IPS-NIHi7 (cell line): ENCODE measurements at regions not wholly inside any gene's neighbourhood (a gene's known extent, or its start where the extent isn't known, plus 50 kb on each side); places are given as distances from the start of the nearest gene placed in this dataset.

Experiments used
- DNase-seq: peaks from one replicate; pipeline ENCODE4 v3.0.0; 2012; ENCODE audit warnings: mixed read lengths; ENCODE audit errors: extremely low spot score

DNA sequence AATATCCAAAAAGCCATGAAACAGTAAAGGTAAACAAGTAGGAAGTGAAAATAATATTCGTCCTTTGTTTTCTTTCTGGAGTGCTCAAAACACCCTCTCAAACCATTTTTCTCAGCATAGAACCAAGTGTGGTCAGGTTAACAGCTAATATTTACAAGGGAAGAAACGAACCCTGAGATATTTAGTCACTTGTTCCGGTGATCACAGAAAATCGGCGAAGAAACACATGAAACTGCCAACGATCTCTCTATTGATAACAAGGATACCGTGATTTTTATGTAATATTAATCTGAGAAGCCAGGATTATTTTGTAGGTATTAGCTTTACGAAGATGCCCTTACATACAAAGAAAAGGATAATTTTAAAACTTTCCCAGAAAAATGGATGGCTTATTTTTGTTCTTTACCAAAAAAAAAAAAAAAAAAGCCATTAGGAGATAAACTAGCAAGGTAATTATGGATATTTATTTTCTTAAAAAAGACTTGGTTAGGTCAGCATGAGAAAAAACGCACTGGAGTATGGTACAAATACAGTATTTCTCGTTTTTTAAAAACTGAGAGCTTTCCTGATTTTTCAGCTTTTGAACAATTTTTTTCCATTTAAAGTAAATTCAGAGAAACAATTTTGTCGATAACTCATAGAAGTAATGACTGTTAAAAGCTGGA, 107.3 kb upstream of the HNRNPU start:
- DNase-seq = no peak

DNA sequence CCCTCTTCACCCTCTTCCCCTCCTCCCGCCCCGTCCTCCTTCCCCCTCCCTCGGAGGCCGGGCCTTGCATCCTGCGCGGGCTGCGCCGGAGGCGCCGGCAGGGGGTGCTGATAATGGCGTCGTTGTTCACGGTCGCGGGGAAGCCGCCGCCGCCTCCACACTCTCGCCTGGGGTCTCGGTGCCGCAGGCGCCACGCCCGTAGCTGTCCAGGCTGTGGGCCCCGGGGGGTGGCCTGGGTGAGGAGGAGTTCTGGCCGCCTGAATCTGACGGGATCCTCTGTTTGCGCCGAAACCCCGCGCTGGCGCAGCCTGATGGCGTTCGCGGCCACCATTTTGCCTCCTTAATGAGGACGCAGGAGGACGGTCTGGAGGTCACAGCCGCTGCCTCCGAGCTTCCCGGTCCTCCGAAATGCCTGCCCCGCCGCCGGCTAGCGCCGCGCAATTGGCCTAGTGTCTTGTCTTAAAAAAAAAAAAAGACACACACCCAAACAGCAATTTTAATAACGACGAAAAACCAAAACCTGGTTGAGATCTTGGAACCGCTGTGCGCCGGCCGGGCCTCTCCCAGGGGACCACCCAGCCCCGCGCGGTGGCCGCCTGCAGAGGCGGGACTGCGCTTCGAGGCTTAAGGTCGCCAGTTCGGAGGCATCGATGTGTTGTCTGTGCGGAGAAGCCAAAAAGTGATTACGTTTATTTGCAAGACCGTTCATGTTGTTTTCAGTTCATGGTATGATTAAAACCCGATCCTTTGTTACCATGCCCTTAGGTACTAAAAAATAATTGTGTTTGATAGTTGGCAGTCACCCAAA, 106.6 kb upstream of the HNRNPU start:
- peak; percentile 69 for DNase-seq

DNA sequence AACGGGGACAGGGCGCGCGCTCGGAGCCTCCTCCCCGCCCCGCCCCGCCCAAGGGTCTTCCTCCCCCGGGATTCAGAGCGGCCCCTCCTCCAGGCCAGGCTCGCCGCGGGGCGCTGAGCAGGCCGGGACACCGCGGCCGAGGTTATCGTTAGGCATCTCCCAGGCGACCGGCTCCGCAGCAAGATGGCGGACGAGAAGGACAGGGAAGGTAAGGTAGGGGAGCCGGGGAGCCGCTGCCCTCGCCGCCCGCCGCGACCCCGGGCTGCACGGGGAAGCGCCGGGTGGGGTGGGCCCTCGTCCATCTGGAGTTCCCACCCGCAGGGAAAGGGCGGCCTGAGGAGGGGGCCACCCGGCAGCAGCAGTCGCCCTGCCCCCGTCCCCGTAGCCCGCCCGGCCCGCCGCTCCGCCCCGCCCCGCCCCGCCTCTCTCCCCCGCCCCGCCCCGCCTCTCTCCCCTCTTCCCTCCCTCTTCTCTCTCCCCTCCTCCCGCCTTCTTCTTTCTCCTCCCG, 105.9 kb upstream of the HNRNPU start:
- DNase-seq = peak; percentile 65

DNA sequence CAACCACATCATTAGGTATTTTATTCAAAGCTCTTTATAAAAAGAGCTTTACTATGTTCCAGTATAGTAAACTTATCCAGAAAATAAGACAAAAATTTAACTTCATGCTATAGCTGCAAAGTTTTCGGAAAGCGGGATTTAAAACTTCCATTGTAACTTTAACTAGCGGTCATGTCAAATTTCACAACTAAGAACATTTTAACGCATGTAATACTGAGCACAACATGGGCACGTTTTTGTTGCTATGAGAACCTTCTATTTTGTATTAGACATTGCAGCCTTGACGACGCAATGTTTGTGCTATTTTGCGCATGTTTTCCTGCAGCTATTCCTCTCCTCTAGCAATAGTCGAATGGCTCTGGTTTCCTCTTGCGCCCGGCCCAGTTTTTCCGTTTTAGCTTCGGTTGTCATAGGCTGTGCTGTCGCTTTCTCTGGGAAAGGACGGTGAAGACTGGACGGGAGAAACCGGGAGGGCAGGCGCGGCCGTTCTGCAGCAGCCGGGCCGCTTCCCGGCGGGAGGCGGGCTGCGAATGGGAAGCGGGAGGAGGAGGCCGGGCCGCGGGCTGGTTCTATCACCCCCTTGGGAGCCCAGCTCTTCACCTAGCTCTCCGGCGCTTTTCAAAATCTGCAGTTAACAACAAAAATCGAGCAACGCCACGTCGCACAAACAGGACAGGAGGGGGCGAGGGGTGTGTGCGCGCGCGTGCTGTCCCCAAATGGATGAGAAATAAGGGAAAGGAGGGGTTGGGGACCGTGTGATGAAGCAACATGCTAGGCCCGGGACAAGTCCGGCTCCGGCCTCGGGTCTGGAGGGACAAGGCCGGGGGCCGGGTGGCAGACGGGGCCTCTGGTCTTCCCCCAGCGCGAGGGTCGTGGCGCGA, 105.3 kb upstream of the HNRNPU start:
- peak; percentile 45 for DNase-seq

DNA sequence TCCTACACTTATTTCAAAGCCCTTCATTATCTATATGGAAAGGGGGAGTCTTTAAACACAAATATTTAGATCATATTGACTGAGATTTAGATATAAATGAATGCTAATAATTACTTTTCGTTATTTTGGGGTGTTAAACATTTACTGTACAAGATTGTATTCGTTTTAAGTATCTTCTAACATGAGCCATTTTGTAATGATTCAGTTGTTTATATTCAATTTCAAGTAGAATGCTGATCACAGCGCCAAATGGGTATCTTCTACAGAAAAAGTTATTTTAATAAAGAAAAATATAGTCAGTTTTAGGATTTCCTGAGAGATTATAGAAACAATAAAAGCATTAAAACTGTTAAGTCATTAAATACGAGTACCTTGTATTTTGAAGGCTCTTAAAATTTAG, 104.5 kb upstream of the HNRNPU start:
- DNase-seq = no peak

DNA sequence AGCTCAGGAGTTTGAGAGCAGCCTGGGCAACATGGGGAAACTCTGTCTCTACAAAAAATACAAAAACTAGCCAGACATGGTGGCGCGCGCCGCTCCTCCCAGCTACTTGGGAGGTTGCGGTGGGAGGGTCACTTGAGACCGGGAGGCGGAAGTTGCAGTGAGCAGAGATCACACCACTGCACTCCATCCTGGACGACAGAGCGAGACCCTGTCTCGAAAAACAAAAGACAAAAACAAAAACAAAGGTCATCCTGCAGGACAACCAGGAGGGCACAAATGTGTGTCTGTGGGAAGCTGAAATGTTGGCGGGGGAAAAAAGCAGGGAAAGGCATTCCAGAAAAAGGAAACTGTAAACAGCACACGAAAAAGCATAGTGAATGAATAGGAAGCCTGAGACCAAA, 104.1 kb upstream of the HNRNPU start:
- no peak for DNase-seq

DNA sequence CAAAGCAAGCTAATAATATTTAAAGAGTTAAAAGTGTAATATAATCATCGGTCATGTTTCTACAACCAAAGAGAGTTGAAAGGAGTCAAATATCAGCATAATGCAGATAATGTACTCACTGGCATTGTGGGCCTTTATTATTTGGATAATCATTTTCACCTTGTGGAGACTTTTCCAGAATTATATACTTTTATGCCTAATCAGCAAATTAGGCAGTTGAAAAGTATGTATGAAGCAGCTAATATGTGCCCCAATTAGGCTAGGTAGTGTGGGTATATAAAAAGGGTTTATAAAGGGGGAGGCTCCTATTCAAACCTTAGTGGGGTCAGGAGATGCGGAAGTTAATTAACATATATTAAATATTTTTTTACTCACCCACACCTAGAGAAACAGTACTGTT, 102.8 kb upstream of the HNRNPU start:
- no peak for DNase-seq

DNA sequence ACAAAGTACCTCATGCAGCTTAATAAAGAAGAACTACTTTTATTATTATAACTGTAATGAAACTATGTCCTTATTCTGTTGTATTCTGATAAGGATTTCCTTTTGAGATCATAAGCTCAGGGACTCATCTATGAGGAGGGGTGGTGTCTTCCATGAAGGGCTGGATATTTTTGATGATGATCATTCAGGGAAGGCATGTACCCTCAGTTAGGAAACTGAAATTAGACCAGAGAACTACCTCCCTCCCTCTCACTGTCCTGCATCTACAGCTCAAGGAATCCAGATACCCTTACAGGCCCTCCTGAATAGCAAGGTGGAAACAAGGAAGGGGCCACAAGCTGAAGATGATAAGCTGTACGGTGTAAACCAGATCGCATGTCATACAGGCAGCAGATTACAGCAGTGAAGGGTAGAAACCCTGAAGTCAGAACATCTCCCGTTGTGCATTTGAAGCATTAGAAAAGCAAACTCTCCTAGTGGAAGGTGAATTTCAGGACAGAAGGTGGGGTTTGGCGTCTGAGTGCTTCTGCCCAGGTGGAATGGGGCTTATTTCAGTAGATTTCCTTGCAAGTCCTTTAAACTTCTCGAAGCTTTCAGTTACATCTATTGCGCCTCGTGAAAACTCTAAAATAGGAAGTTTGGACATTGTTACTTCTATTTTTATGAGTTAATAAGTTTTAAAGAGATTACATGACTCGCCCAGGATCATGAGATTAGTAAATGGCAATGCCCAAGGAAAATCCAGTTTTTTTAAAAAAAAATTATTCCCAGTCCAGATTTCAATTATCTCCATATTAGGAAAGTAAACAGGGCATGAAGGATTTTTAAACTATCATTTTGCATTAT, 101.1 kb upstream of the HNRNPU start:
- no peak for DNase-seq

DNA sequence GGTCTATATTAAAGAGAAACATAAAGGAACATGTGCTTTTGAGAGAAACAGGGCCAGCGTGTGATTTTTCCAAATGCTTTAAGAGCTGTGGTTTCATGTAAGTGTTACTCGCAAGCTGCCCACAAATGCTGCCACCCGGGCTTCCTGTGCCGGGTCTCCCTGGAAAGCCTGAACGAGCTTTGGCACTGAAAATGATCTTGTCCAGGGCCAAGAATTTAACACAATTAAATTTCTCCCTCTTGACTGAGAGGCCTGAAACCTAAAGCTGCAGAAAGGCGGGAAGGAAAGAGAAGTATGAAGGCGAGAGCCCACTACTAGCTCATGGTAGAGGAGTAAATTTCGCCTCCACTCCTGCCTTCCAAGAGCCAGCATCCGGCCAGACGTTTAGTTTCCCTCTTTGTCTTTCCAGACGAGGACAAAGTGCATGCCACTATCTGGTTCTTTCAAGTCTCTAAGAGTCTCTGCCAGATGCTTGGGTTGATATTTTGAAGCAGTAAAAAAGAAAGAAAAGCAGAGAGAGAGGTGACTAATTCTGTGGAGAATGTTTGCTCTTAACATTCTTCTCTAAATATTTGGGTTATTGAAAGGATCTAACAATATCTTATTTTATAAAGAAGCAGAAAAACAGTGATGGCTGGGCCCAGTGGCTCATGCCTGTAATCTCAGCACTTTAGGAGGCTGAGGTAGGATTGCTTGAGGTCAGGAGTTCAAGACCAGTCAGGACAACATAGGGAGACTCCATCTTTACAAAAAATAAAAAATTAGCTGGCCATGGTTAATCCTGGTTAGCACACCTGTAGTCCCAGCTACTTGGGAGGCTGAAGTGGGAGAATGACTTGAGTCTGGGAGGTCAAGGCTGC, 100.0 kb upstream of the HNRNPU start:
- DNase-seq = peak; percentile 21

DNA sequence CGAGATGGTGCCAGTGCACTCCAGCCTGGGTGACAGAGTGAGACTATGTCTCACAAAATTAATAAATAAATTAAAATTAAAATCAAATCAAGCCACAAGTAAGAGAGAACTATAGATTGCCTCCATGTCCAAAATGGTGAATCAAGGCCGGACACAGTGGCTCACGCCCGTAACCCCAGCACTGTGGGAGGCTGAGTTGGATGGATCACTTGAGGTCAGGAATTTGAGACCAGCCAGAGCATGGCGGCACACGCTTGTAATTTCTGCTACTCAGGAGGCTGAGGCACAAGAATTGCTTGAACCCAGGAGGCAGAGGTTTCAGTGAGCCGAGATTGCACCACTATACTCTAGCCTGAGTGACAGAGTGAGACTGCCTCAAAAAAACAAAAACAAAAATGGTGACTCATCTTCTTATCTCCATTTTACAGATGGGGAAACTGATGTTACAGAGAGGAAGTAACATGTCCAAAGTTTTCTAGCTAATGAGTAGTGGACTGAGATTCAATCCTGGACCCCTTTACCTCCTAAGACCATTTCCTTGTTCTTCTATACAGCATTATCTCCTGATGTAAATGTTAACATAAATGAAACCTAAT, 99.0 kb upstream of the HNRNPU start:
- no peak for DNase-seq

DNA sequence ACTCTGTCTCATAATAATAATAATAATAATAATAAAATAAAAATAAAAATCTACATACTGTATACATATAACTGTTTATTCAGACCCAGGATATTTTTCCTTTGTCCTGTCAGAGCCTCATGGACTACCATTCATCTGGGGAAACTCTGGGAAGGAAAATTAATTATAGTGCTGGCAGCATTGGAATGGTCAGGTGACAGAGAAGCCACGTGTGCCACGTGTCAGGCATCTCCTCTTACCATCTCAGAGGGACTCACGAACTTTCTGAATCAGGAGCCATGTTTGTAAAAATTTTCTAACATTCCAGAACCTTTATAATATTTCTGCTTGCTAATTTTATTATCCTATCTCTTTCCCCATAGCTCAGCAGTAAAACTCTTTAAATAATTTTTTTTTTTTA, 97.8 kb upstream of the HNRNPU start:
- DNase-seq = no peak

DNA sequence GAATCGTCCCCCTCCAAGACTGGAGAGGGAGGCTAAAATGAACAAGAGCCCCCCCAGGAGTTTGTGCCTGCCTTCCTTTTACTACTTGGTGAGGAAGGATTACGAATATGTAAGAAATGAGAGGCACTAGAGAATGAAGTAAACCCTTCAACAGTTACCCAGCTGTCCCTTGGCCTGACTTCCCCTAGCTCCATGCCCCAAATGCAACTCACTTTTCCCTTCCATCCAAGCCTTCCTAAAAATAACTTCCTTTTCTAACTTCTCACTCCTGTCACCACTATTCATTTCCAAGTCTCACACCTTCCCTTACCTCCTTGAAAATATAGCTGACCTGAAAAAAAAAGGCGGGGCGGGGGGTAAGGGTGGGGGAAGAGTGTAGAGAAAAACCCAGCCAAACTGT, 96.6 kb upstream of the HNRNPU start:
- DNase-seq = no peak

DNA sequence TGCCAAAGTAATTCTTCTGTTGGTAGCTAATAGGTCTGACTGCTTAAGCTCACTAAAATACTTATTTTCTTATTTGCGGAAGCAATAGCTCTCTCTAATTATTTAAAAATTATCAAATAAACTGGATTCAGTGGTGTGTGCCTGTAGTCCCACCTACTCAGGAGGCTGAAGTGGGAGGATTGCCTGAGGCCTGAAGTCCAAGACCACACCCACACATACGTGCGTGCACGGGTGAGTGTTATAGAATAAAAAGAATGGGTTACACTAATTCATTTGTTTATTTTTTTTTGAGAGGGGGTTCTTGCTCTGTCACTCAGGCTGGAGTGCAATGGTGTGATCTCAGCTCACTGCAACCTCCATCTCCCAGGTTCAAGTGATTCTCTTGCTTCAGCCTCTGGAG, 94.2 kb upstream of the HNRNPU start:
- no peak for DNase-seq

DNA sequence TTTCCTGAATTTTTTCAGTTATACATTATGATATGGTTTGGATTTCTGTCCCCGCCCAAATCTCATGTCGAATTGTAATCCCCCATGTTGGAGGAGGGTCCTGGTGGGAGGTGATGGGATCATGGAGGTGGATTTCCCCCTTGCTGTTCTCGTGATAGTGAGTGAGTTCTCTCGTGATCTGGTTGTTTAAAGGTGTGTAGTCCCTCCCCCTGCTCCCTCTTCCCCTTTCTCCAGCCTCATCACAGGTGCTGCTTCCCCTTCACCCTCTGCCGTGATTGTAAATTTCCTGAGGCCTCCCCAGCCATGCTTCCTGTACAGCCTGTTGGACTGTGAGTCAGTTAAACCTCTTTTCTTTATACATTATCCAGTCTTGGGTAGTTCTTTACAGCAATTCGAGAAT, 93.2 kb upstream of the HNRNPU start:
- no peak for DNase-seq

DNA sequence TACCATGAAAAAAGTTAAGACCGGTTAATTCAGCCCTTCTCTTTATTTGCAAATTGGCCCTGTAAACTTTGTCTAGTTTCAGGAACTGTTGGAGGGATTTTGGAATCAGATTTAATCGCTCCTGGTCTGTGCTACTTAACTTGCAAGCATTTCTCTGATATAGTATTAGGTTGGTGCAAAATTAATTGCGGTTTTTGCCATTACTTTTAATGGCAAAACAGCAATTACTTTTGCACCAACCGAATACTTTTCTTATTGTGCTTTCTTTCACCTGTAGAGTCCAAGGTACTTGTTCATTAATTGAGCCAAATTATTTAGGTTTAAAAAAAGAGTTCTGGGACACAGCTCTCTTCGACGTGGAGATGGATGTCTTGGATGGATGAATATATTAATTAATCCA, 92.8 kb upstream of the HNRNPU start:
- no peak for DNase-seq

DNA sequence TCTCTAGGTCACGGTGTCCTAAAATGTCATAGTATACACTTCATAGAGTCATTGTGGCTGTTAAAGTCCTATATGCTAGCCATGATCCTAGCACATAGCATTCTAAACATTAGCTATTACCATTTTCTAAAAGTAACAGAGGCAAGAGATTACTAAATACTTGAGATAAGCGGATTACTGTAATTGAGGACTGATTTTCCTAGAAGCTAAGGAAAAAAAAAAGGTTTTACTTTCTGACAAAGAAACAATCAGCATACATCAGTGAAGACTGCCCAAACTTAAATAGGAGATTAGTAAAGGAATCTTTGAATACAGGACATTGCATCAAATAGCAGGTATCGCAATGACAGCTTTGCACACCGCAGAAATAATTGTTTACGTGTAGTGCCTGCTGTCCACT, 91.3 kb upstream of the HNRNPU start:
- no peak for DNase-seq

DNA sequence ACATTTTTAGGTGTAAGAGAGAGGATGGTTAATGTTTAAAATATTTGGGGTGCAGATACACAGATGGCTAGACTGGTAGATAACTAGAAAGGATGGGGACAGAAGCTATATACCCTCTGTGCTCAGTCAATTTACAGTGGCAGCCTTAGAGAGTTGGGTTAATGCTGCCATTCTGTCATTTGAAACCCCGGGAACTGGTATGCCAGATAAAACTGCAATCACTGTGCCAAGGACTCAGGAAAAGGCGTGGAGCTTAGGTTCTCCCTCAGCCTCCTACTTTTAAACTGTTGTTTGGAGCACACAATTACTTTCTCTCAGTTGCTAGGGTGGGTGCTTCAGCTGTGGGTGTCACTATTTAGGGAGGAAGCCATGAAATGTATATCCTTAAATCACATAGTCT, 90.0 kb upstream of the HNRNPU start:
- DNase-seq = no peak

DNA sequence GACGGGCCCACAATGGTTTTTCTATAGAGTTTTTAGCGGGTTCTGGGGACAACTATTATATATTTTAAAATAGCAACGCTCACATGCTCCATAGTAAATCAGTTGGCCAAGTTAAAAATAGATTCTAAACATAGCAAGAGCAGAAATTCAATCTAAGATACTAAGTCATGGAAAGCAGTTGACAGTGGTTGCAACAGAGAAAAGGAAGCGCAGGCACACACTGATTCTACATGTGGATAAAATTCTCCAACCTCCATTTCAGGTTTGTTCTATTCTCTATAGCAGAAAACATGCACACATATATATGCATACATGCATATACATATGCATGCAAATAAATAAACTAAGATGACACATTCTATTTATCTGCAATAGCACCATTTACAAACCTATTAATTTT, 89.6 kb upstream of the HNRNPU start:
- DNase-seq = no peak

DNA sequence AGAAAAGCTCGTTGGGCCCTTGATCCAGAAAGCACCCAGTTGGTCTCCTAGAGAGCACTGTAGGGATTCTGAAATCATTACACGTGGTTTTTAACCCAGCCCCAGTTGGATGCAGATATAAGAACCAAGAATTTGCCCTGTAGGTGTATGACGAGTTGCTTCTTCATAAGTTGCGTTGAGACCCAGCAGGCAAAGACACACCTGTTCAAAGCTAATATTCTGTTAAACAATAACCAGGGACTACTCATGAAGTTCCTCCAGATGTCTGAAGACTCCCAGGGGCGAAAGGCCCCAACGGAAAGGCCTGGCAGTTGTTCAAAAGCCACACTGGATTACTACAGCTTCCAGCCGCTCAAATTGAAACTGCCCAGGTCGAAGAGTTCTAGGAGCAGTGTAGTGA, 88.6 kb upstream of the HNRNPU start:
- DNase-seq = no peak

DNA sequence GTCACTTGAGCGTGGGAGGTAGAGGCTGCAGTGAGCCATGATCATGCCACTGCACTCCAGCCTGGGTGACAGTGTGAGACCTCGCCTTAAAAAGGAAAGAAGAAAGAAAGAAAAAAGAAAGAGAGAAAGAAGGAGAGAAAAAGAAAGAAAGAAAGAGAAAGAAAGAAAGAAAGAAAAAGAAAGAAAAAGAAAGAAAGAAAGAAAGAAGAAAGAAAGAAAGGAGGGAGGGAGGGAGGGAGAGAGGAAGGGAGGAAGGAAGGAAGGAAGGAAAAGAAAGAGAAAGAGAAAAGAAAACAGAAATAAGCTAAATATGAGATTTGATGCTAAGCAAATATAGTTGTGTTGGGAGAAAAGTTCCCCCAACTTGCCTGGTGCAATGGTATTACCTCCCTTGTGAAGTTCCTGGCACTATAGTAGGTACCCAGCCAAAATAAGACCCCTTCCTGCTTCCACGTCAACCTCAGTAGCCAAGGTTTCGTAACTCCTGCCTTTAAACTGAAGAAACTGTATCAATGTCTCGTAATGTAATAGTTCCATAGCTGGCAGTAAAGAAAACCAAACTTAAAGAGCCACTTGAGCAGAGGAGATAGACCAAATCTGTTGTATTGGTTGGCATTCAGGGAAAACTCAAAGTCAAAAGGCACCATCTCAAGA, 88.1 kb upstream of the HNRNPU start:
- no peak for DNase-seq
